ENCODE measurements at regions not wholly inside any gene's neighbourhood (a gene's known extent, or its start where the extent isn't known, plus 50 kb on each side); places are given as distances from the start of the nearest gene placed in this dataset.

GRCh38 chr20:40218316-40218969, 470.6 kb downstream of the MAFB start:
- Histone ChIP-seq H3K9ac (ENCODE audit: low read length in 3 of 3) (no peak overlapping the region), H3K9me3 (ENCODE audit: control insufficient read depth in 2 of 3, insufficient read depth in 1 of 3, low read length in 3 of 3) (no peaks in the 10 kb centered on the region), H3K4me3 (ENCODE audit: low read length in 3 of 3) (no peak overlapping the region), H3K27me3 (ENCODE audit: control insufficient read depth, insufficient read depth, low read length) (no peaks in the 10 kb centered on the region), H3K27ac (ENCODE audit: low read depth in 2 of 2, low read length in 2 of 2) (no peak overlapping the region), H3K36me3 (ENCODE audit: control insufficient read depth in 2 of 3, insufficient read depth in 3 of 3, low read length in 3 of 3) (no peaks in the 10 kb centered on the region), H3K4me1 (ENCODE audit: control insufficient read depth in 2 of 3, insufficient read depth in 2 of 3, low read depth in 1 of 3, low read length in 3 of 3) (no peaks in the 10 kb centered on the region)
- FAIRE-seq (no peak), DNase-seq (no peak)
- no peak for TF ChIP-seq CTCF (IDR thresholded peaks at IDR 0.05; ENCODE audit: borderline replicate concordance, extremely low read depth, insufficient read depth)
- intact Hi-C loops (cut with DNase I), result no loop called here

GRCh38 chr20:40207655-40208054, 481.4 kb downstream of the MAFB start:
- H3K4me1 ChIP-seq (ENCODE audit: control insufficient read depth in 2 of 3, insufficient read depth in 2 of 3, low read depth in 1 of 3, low read length in 3 of 3), result no peaks in the 10 kb centered on the region
- intact Hi-C loops (cut with DNase I), result no loop called here
- TF ChIP-seq CTCF (IDR thresholded peaks at IDR 0.05; ENCODE audit: borderline replicate concordance, extremely low read depth, insufficient read depth), result no peak
- no peaks in the 10 kb centered on the region for H3K36me3 ChIP-seq (ENCODE audit: control insufficient read depth in 2 of 3, insufficient read depth in 3 of 3, low read length in 3 of 3)
- H3K9ac ChIP-seq (ENCODE audit: low read length in 3 of 3), result no peak overlapping the region
- no peak overlapping the region for H3K27ac ChIP-seq (ENCODE audit: low read depth in 2 of 2, low read length in 2 of 2)
- H3K4me3 ChIP-seq (ENCODE audit: low read length in 3 of 3), result no peak overlapping the region
- H3K27me3 ChIP-seq (ENCODE audit: control insufficient read depth, insufficient read depth, low read length), result no peaks in the 10 kb centered on the region
- H3K9me3 ChIP-seq (ENCODE audit: control insufficient read depth in 2 of 3, insufficient read depth in 1 of 3, low read length in 3 of 3), result no peaks in the 10 kb centered on the region
- FAIRE-seq, result no peak
- DNase-seq, result no peak

DNA sequence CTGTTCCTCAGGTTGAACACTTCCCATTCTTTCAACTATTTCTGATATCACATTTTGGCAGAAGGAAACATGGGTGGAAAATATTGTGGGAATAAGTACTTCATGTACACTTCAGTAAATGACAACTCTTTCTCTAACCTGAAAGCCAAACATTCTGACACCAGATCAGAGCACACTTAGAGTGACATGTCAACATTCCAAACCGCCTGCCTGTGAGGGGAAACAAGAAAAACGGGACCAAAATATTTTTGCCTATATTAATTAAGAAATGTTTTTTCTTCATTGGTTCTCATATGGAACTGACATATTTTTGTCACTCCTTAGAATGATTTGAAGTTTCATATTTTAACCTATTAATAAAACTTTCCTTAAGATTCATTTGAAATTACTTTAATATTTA, 483.1 kb downstream of the MAFB start:
- FAIRE-seq, result peak; percentile 70

More for the DNA sequence above, 483.1 kb downstream of the MAFB start:
- no peaks in the 10 kb centered on the region for H3K9me3 ChIP-seq (ENCODE audit: control insufficient read depth in 2 of 3, insufficient read depth in 1 of 3, low read length in 3 of 3)
- H3K27me3 ChIP-seq (ENCODE audit: control insufficient read depth, insufficient read depth, low read length), result no peaks in the 10 kb centered on the region
- H3K4me3 ChIP-seq (ENCODE audit: low read length in 3 of 3), result no peak overlapping the region
- no peaks in the 10 kb centered on the region for H3K36me3 ChIP-seq (ENCODE audit: control insufficient read depth in 2 of 3, insufficient read depth in 3 of 3, low read length in 3 of 3)
- TF ChIP-seq CTCF (IDR thresholded peaks at IDR 0.05; ENCODE audit: borderline replicate concordance, extremely low read depth, insufficient read depth), result no peak
- no peaks in the 10 kb centered on the region for H3K4me1 ChIP-seq (ENCODE audit: control insufficient read depth in 2 of 3, insufficient read depth in 2 of 3, low read depth in 1 of 3, low read length in 3 of 3)
- no peak overlapping the region for H3K9ac ChIP-seq (ENCODE audit: low read length in 3 of 3)
- intact Hi-C loops (cut with DNase I), result no loop called here
- DNase-seq, result no peak
- H3K27ac ChIP-seq (ENCODE audit: low read depth in 2 of 2, low read length in 2 of 2), result no peak overlapping the region

Measured in kidney (tissue), 13 donors.